A549 (cell line): ENCODE measurements at regions not wholly inside any gene's neighbourhood (a gene's known extent, or its start where the extent isn't known, plus 50 kb on each side); places are given as distances from the start of the nearest gene placed in this dataset.
A peak's percentile ranks its signal among the peaks of the same experiment; 100 is the strongest.

ENCODE experiments used
- ATAC-seq, 2 experiments: fragments of 200-7000 bp in 1 of 2; fragments of >200 bp in 1 of 2; cut with Nextera tagmentation in 1 of 2; cut with Tn5 transposase in 1 of 2; 3 replicates each; pipeline versions ENCODE4 v1.8.0 to v1.9.1; 2018 to 2020; ENCODE audit warnings: mild to moderate bottlenecking in 1 of 2, moderate library complexity in 1 of 2
- CTCF ChIA-PET: fragments of 300-600 bp; sonication (Branson Sonifier 250); formaldehyde crosslinking; extraction: SDS; loops from one replicate; lab custom pipeline; 2021; ENCODE audit warnings: antibody characterized with exemption, inconsistent platforms; lab: Yijun Ruan, JAX
- POLR2A ChIA-PET: fragments of 350-600 bp; formaldehyde crosslinking; extraction: SDS; loops from one replicate; lab custom pipeline; 2021; ENCODE audit warnings: antibody characterized with exemption, inconsistent platforms; lab: Yijun Ruan, JAX
- DNase-seq, 2 experiments: peaks; one replicate each; pipeline versions ENCODE4 v3.0.0 to v3.0.0-alpha.2; 2011 to 2016; ENCODE audit warnings: low read depth in 1 of 2, low spot score in 1 of 2
- FAIRE-seq: peaks from 2 replicates; lab custom pipeline; 2011; peaks lifted over from hg19 to GRCh38; lab: Jason Lieb, UNC
- H3K27ac ChIP-seq, 2 experiments: fragments of >200 bp; sonication (Bioruptor Twin); formaldehyde crosslinking; 3 replicates each; pipeline ENCODE4 v1.5.1; 2016 to 2017
- H3K4me1 ChIP-seq: fragments of >200 bp; sonication (Bioruptor Twin); formaldehyde crosslinking; 3 replicates; pipeline ENCODE4 v1.6.1; 2016
- H3K4me2 ChIP-seq: fragments of >200 bp; sonication (Bioruptor Twin); formaldehyde crosslinking; 3 replicates; pipeline ENCODE4 v1.6.1; 2016
- H3K4me3 ChIP-seq: fragments of >200 bp; sonication (Bioruptor Twin); formaldehyde crosslinking; 3 replicates; pipeline ENCODE4 v1.5.1; 2016
- H3K9me3 ChIP-seq: fragments of >200 bp; sonication (Bioruptor Twin); formaldehyde crosslinking; 3 replicates; pipeline ENCODE4 v1.6.1; 2016
- BHLHE40 ChIP-seq: IDR thresholded peaks from 2 replicates; pipeline ENCODE4 v1.6.1; 2012; ENCODE audit warnings: low read depth, low read length, inconsistent platforms
- CBX2 ChIP-seq: fragments of 200-600 bp; sonication (generic); IDR thresholded peaks from 2 replicates; pipeline ENCODE4 v1.6.1; 2016; ENCODE audit warnings: low read depth, mild to moderate bottlenecking, borderline replicate concordance
- CEBPB ChIP-seq, 2 experiments: fragments of >200 bp in 1 of 2; sonication (Bioruptor Twin) in 1 of 2; formaldehyde crosslinking in 1 of 2; IDR thresholded peaks; 2 replicates each; pipeline ENCODE4 v1.6.1; 2012 to 2016
- CHD4 ChIP-seq: fragments of 200-600 bp; sonication (generic); IDR thresholded peaks from 2 replicates; pipeline ENCODE4 v1.6.1; 2016; ENCODE audit warnings: antibody characterized with exemption, mild to moderate bottlenecking, borderline replicate concordance
- CTCF ChIP-seq: fragments of >200 bp; sonication (Bioruptor Twin); formaldehyde crosslinking; IDR thresholded peaks from 3 replicates; pipeline ENCODE4 v1.5.1; 2016
- ESRRA ChIP-seq: fragments of 150-350 bp; IDR thresholded peaks from 2 replicates; pipeline ENCODE4 v1.6.1; 2014; ENCODE audit warnings: mild to moderate bottlenecking, low read length, borderline replicate concordance
- FOSB ChIP-seq: fragments of 250-450 bp; sonication (Bioruptor Pico); IDR thresholded peaks from 2 replicates; pipeline ENCODE4 v1.5.0; 2020; ENCODE audit warnings: mild to moderate bottlenecking, moderate library complexity
- FOSL2 ChIP-seq, 2 experiments: fragments of 450-650 bp in 1 of 2; fragments of >200 bp in 1 of 2; sonication (Bioruptor Twin) in 1 of 2; formaldehyde crosslinking; IDR thresholded peaks; 2 replicates each; pipeline versions ENCODE4 v1.5.0 to v1.6.1; 2016 to 2020; ENCODE audit warnings: mild to moderate bottlenecking in 1 of 2, moderate library complexity in 1 of 2
- HOXA7 ChIP-seq: fragments of 250-450 bp; sonication (Bioruptor Pico); IDR thresholded peaks from 2 replicates; pipeline ENCODE4 v1.5.0; 2020; ENCODE audit warnings: mild to moderate bottlenecking, moderate library complexity
- HOXB5 ChIP-seq: fragments of 250-450 bp; sonication (Bioruptor Pico); IDR thresholded peaks from 2 replicates; pipeline ENCODE4 v1.5.0; 2020; ENCODE audit warnings: mild to moderate bottlenecking, moderate library complexity
- JUNB ChIP-seq: fragments of >200 bp; sonication (Bioruptor Twin); formaldehyde crosslinking; IDR thresholded peaks from 2 replicates; pipeline ENCODE4 v1.6.1; 2016
- KDM1A ChIP-seq: fragments of 200-600 bp; sonication (generic); IDR thresholded peaks from 2 replicates; pipeline ENCODE4 v1.6.1; 2016; ENCODE audit warnings: low read depth, mild to moderate bottlenecking
- NPAS2 ChIP-seq: fragments of 250-450 bp; sonication (Bioruptor Pico); IDR thresholded peaks from 2 replicates; pipeline ENCODE4 v1.8.0; 2022; ENCODE audit warnings: mild to moderate bottlenecking, moderate library complexity, borderline replicate concordance
- RAD21 ChIP-seq, 2 experiments: fragments of >200 bp in 1 of 2; sonication (Bioruptor Twin) in 1 of 2; formaldehyde crosslinking in 1 of 2; IDR thresholded peaks in 1 of 2; conservative IDR thresholded peaks in 1 of 2; 2 replicates in 1 of 2; 3 replicates in 1 of 2; pipeline ENCODE4 v1.6.1; 2012 to 2018; ENCODE audit warnings: inconsistent platforms in 1 of 2
- RNF2 ChIP-seq: fragments of 200-600 bp; sonication (generic); IDR thresholded peaks from 2 replicates; pipeline ENCODE4 v1.6.1; 2016; ENCODE audit warnings: low read depth, mild to moderate bottlenecking, antibody characterized with exemption, moderate library complexity, borderline replicate concordance
- SMC3 ChIP-seq: fragments of >200 bp; sonication (Bioruptor Twin); formaldehyde crosslinking; IDR thresholded peaks from 3 replicates; pipeline ENCODE4 v1.6.1; 2018; ENCODE audit warnings: inconsistent platforms
- TFCP2L1 ChIP-seq: fragments of 250-450 bp; sonication (Bioruptor Pico); IDR thresholded peaks from 2 replicates; pipeline ENCODE4 v1.5.0; 2021; ENCODE audit warnings: mild to moderate bottlenecking
- TP53 ChIP-seq: fragments of 250-450 bp; sonication (Bioruptor Pico); IDR thresholded peaks from 2 replicates; pipeline ENCODE4 v1.5.0; 2021; ENCODE audit warnings: mild to moderate bottlenecking, moderate library complexity
- ZFP36 ChIP-seq: fragments of 450-650 bp; IDR thresholded peaks from 2 replicates; pipeline ENCODE4 v1.6.1; 2014; ENCODE audit warnings: borderline replicate concordance; ENCODE audit not compliant: partially characterized antibody
- ZNF302 ChIP-seq: fragments of 250-450 bp; sonication (Bioruptor Pico); IDR thresholded peaks from 2 replicates; pipeline ENCODE4 v1.9.0; 2021; ENCODE audit warnings: inconsistent platforms, mild to moderate bottlenecking, moderate library complexity
- ZSCAN20 ChIP-seq: fragments of 250-450 bp; sonication (Bioruptor Pico); IDR thresholded peaks from 2 replicates; pipeline ENCODE4 v1.8.0; 2022; ENCODE audit warnings: mild to moderate bottlenecking, moderate library complexity
- WGBS: methylation state at CpG from one replicate; pipeline ENCODE4 v1.1.6; 2017; ENCODE audit errors: missing lambda C conversion rate; 5-methylcytosine and 5-hydroxymethylcytosine counted together
- TF ChIP-seq, protein P1 (sequence below): fragments of >200 bp; sonication (Bioruptor Twin); formaldehyde crosslinking; IDR thresholded peaks from 3 replicates; pipeline ENCODE4 v1.6.1; 2016
- TF ChIP-seq, protein P2 (sequence below): fragments of >200 bp; sonication (Bioruptor Twin); formaldehyde crosslinking; IDR thresholded peaks from 2 replicates; pipeline ENCODE4 v1.6.1; 2016

DNA sequence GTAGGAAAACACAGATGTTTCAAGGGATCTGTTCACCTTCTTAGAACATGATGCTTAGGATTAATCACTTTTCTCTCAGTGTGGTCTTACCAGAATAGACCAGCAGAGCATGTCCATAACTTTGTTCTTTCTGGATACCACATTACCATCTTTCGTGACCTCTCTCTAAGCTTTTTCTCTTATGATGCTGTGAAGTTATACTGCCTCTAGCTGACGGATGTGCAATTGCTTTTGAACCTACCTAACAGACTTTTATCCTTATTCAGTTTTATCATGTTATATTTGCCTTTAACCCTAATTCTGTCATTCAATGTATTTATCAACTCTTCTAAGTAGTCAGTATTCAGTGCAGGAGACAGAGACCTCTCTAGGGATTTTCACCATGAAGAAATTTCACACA is 246.7 kb downstream of the DACT1 start:
- no peaks in the 10 kb centered on the region for H3K9me3 ChIP-seq
- POLR2A ChIA-PET = no interaction called here
- H3K4me3 ChIP-seq = no peak overlapping the region
- H3K27ac ChIP-seq = no peak overlapping the region
- H3K4me2 ChIP-seq = no peak overlapping the region
- TF ChIP-seq FOSL2 (IDR thresholded peaks at IDR 0.05) (no peak), FOSL2 (CRISPR knock-in tag; IDR thresholded peaks at IDR 0.05) (no peak), TP53 (no peak), CTCF (peak; percentile 21; the same call in 1 of the 3 replicates), RAD21 (conservative IDR thresholded peaks at IDR 0.05 in 1 of 2, IDR thresholded peaks at IDR 0.05 in 1 of 2) (peak in 1 of 2 experiments; percentile 39; a peak in 2 of 5 replicates)
- TF ChIP-seq, protein P1, sequence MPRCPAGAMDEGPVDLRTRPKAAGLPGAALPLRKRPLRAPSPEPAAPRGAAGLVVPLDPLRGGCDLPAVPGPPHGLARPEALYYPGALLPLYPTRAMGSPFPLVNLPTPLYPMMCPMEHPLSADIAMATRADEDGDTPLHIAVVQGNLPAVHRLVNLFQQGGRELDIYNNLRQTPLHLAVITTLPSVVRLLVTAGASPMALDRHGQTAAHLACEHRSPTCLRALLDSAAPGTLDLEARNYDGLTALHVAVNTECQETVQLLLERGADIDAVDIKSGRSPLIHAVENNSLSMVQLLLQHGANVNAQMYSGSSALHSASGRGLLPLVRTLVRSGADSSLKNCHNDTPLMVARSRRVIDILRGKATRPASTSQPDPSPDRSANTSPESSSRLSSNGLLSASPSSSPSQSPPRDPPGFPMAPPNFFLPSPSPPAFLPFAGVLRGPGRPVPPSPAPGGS = no peak
- TF ChIP-seq, protein P2, sequence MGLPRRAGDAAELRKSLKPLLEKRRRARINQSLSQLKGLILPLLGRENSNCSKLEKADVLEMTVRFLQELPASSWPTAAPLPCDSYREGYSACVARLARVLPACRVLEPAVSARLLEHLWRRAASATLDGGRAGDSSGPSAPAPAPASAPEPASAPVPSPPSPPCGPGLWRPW = no peak
- ATAC-seq (no peak), FAIRE-seq (no peak), DNase-seq (peak in 1 of 2 experiments; percentile 13)
- CTCF ChIA-PET = interaction anchor here (0.9 kb wide), 1 partner anchor 245 kb away, joined by 3 read pairs; no protein-coding TSS in a partner anchor
- WGBS = 25% methylated on average over 2 of the region's 2 CpGs
- no peaks in the 10 kb centered on the region for H3K4me1 ChIP-seq

GRCh38 chr14:58887931-58888330 is 250.2 kb downstream of the DACT1 start:
- FAIRE-seq = no peak
- Histone ChIP-seq H3K9me3 (no peaks in the 10 kb centered on the region), H3K27ac (no peak overlapping the region), H3K4me1 (no peaks in the 10 kb centered on the region), H3K4me2 (no peak overlapping the region), H3K4me3 (no peak overlapping the region)
- TF ChIP-seq JUNB = no peak
- no peak for TF ChIP-seq RAD21 (conservative IDR thresholded peaks at IDR 0.05 in 1 of 2, IDR thresholded peaks at IDR 0.05 in 1 of 2)
- TF ChIP-seq ZSCAN20 (CRISPR knock-in tag) = no peak
- TF ChIP-seq FOSB (CRISPR knock-in tag) = no peak
- no peak for TF ChIP-seq ZFP36
- no peak for TF ChIP-seq CEBPB (IDR thresholded peaks at IDR 0.05)
- TF ChIP-seq BHLHE40 = no peak
- no peak for TF ChIP-seq ESRRA
- TF ChIP-seq NPAS2 (CRISPR knock-in tag) = no peak
- TF ChIP-seq HOXB5 (CRISPR knock-in tag) = no peak
- no peak for TF ChIP-seq KDM1A
- no peak for TF ChIP-seq CBX2
- no peak for TF ChIP-seq CHD4
- no peak for TF ChIP-seq RNF2
- TF ChIP-seq TFCP2L1 (CRISPR knock-in tag) = no peak
- no peak for TF ChIP-seq SMC3
- no peak for TF ChIP-seq HOXA7
- no peak for TF ChIP-seq ZNF302 (CRISPR knock-in tag)
- no peak for ATAC-seq
- POLR2A ChIA-PET = no interaction called here
- no peak for DNase-seq
- CTCF ChIA-PET = no interaction called here
- 50% methylated on average over 2 of the region's 2 CpGs for WGBS
